DMS53 treated with DMSO at 0.1 percent for 48 hours (cell line): ENCODE measurements at regions not wholly inside any gene's neighbourhood (a gene's known extent, or its start where the extent isn't known, plus 50 kb on each side); places are given as distances from the start of the nearest gene placed in this dataset.

Source experiments
- DNase-seq: peaks from one replicate; lab custom pipeline; 2025; ENCODE audit not compliant: unreplicated experiment; lab: John Stamatoyannopoulos, UW

DNA sequence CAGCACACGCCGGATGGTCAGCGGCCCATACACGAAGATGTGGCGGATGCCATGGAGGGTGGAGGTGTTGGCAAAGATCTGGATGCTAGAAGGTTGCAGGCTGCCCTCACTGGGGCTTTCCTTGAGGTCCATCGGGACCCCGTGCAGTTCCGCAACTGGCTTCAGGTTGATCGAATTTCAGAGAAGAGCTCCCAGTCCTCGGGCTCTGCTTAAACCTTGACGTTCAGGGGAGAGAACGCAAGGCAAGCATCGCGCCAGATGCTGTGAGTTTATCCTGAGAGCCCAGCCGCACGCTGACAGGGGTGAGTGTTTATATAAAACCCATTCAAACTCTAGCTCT is 98.7 kb upstream of the CCL2 start:
- no peak for DNase-seq

- DNase-seq: no peak
Observed at GRCh38 chr17:34156741-34157589, 98.1 kb upstream of the CCL2 start.

DNA sequence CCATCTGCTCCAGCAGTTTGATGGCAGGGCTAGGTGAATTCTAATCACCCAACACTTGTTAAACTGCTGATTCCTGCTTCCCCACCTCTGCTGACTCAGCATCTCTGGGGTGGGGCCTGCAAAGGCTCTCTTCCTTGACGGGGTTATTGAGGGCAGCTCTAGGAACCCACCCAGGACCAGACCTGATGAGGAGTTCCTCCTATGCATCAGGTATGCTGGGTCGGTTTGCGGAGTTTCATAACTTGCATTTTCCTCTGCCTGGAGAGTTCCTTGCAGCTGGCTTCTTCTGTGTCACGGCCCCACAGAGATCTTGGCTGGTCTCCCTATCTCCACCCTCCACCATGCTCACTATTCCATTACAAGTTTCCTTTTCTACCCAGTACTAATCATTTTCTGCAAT is 93.4 kb upstream of the CCL2 start:
- no peak for DNase-seq

DNA sequence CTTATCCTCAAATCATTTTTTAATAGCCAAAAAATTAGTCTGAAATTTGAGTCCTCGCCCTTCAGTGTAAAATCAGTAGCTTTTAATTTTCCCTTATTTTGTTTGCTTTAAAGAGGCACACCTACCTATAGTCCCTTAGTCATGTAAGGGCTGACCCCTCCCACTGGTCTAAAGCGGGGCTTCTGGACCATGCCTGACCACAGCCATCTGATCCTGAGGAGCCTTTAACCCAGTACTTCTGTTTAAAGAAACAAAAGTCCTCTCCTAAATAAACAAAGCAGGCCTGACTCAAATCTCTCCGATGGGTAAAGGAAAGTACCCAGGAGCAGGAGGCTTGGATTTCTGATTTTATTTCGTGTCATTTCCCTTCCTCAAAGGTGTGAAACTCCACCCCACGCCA is 92.0 kb upstream of the CCL2 start:
- no peak for DNase-seq

- no peak for DNase-seq
Observed at GRCh38 chr17:34163646-34164045, 91.4 kb upstream of the CCL2 start.

GRCh38 chr17:34164837-34165236 is 90.2 kb upstream of the CCL2 start:
- DNase-seq: no peak

DNA sequence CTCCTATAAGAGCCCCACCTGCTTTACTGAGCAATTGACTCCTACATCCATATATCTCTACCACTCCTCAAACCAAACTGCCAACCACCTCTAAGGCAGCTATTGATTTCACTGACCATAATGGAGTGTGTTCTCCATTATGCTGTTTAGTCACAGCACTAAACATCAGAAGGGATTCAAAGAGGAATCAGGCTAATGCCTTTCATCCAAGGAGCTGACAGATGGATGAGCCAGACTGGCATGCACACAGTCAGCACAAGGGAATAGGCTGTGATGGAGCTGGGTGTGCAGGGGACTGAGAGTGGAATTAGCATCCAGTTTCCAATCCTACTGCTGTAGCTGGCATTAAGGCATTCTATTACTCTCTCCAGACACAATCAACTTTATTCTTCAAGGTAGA is 88.7 kb upstream of the CCL2 start:
- no peak for DNase-seq

- DNase-seq: no peak
Observed at GRCh38 chr17:34167354-34167753, 87.7 kb upstream of the CCL2 start.

- DNase-seq: no peak
Observed at GRCh38 chr17:34168989-34169388, 86.1 kb upstream of the CCL2 start.

GRCh38 chr17:34169496-34169895 is 85.6 kb upstream of the CCL2 start:
- no peak for DNase-seq

DNA sequence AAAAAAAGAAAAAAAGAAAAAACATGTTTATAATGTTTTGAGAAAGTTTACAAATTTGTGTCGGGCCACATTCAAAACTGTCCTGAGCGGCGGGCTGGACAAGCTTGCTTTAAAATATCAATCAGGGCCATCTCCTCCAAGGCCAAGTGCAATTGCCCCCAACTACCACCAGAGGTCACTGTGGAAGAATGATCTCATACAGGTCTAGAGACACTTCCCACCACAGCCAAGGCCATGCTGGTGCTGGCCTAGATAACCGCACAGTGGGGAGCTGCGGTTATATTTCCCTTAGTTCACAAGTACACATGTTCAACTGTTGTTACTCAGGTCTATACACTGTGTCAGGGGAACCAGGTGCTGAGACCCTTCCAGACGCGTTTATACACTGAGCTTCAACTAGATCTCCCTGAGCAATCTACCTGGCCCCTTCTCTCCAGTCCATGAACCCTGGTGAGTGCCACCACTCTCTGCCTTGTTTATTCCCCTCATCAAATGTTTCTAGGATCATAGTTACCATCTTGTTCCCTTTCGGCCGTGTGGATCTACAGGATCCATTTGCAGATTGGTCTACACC is 83.8 kb upstream of the CCL2 start:
- no peak for DNase-seq

- no peak for DNase-seq
Observed at GRCh38 chr17:34172390-34172918, 82.6 kb upstream of the CCL2 start.

DNA sequence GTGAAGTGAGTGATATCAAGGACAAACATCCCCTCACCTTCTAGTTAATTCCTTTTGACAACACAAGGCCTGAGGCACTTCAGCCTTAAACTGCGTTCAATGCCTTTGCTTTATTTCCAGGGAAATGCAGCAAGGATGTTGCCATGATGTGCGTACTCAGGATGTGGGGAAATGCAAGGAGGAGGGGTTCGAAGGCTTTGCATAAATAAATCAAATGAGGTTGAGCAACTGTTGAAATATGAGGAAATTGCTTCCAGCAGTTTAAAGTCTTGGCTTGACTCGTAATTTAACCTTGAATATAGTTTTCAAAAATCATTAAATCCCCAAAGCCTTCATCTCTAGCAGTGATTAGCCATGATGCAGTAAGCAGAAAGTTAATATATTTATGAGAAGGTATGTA is 81.8 kb upstream of the CCL2 start:
- no peak for DNase-seq

DNA sequence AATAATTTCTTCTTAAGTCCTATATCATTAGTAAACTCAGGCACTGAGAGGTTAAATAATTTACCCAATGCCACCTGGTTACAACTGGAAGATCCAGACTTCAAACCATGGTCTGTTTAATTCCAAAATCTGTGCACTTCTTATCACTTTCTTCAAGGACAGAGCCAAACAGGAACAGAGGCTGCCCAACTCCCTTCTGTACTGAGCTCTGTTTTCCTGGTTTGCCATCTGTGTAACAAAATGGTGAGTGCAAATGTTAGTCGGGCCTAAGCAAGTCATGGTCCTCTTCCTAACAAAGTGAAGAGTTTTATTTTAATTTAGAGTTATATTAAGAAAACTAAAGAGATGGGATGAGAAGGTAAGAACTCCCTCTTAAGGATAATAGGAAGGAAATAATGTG is 80.6 kb upstream of the CCL2 start:
- DNase-seq: no peak

DNA sequence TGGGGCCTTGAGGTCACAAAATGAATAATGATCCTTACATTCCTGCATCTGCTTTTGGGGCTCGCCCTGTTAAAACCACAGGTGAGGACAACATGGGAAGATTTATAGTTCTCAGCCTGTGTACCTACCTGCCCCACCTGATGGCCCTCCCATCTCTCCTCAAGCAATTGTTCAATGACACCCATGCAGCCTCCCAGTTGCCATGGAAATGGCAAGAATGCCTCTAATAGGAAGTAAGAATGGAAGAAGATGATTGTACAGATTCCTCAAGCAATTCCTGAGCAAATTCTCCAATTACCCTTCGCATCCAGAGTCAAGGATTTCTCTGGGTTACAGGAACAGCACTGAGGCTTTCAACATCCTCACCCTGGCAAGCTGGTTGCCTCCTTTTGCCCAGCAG is 78.6 kb upstream of the CCL2 start:
- no peak for DNase-seq

DNA sequence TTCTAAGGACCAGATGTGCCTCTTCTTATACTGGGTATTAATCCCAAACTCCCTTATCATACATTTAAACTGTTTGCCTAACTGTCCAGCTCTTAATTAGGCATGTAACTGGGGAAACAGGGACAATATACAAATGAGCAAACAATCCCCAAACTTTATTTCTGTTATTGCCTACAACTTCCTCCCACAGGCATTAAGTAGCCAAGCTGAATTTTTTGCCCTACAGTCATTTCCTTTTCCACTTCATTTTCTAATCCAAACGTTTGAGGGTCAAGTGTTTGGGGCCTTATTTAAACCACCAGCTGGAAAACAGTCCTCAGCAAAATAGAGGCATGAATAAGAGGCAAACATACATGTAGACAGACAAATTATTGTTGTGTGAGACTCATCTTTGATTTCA is 77.4 kb upstream of the CCL2 start:
- DNase-seq: no peak

GRCh38 chr17:34178092-34178491 is 77.0 kb upstream of the CCL2 start:
- DNase-seq: no peak

GRCh38 chr17:34182036-34182803 is 72.9 kb upstream of the CCL2 start:
- DNase-seq: no peak

GRCh38 chr17:34195987-34196386 is 59.1 kb upstream of the CCL2 start:
- no peak for DNase-seq

GRCh38 chr17:34198519-34198918 is 56.6 kb upstream of the CCL2 start:
- DNase-seq: no peak

GRCh38 chr17:34199454-34199853 is 55.6 kb upstream of the CCL2 start:
- DNase-seq: no peak

- DNase-seq: peak; percentile 24
Observed at GRCh38 chr17:34199932-34200534, 55.1 kb upstream of the CCL2 start.
